Naive B cell (primary cell): ENCODE measurements at regions not wholly inside any gene's neighbourhood (a gene's known extent, or its start where the extent isn't known, plus 50 kb on each side); places are given as distances from the start of the nearest gene placed in this dataset.
A peak's percentile ranks its signal among the peaks of the same experiment; 100 is the strongest.

ENCODE experiments used
- ATAC-seq, 2 donors: fragments of 150-1000 bp; cut with Tn5 transposase; 2 replicates each; pipeline ENCODE4 v1.10.0; 2021; ENCODE audit warnings: low read depth in 2 of 2, mild to moderate bottlenecking in 2 of 2, moderate library complexity in 2 of 2
- DNase-seq: peaks from one replicate; pipeline ENCODE4 v3.0.0; 2022
- H3K27ac Mint-ChIP-seq, 6 donors: one replicate each; pipeline ENCODE4 v1.8.0; 2020 to 2022; ENCODE audit warnings: mild to moderate bottlenecking in 6 of 6, mixed read lengths in 6 of 6, moderate library complexity in 5 of 6, inconsistent platforms in 2 of 6
- H3K27me3 Mint-ChIP-seq, 3 donors: one replicate each; pipeline ENCODE4 v1.8.0; 2021 to 2022; ENCODE audit warnings: mixed read lengths in 3 of 3, mild to moderate bottlenecking in 1 of 3
- H3K36me3 Mint-ChIP-seq, 2 donors: one replicate each; pipeline ENCODE4 v1.8.0; 2020 to 2022; ENCODE audit warnings: mixed read lengths in 2 of 2, inconsistent platforms in 1 of 2, mild to moderate bottlenecking in 1 of 2
- H3K4me1 Mint-ChIP-seq, 3 donors: one replicate each; pipeline ENCODE4 v1.8.0; 2020 to 2022; ENCODE audit warnings: mixed read lengths in 3 of 3, inconsistent platforms in 1 of 3, mild to moderate bottlenecking in 1 of 3, moderate library complexity in 1 of 3
- H3K4me3 Mint-ChIP-seq, 8 donors: one replicate each; pipeline ENCODE4 v1.8.0; 2020 to 2022; ENCODE audit warnings: mild to moderate bottlenecking in 8 of 8, mixed read lengths in 8 of 8, moderate library complexity in 8 of 8, inconsistent platforms in 2 of 8
- H3K9me3 Mint-ChIP-seq, 7 donors: one replicate each; pipeline ENCODE4 v1.8.0; 2020 to 2022; ENCODE audit warnings: mixed read lengths in 7 of 7, mild to moderate bottlenecking in 5 of 7, inconsistent platforms in 2 of 7, moderate library complexity in 1 of 7

- Mint-ChIP-seq H3K4me1 (no peaks in the 10 kb centered on the region), H3K4me3 (no peak overlapping the region), H3K27ac (no peak overlapping the region), H3K27me3 (peaks cover 0 to 18% (median 0%) of the 10 kb centered on the region in 3 donors), H3K9me3 (peaks cover 0 to 10% (median 4%) of the 10 kb centered on the region in 7 donors), H3K36me3 (no peaks in the 10 kb centered on the region)
- no peak for DNase-seq
- ATAC-seq: no peak
Measured at GRCh38 chr9:16247188-16247875, 623.1 kb downstream of the BNC2 start.

- no peak overlapping the region for H3K27ac Mint-ChIP-seq
- no peak overlapping the region for H3K4me3 Mint-ChIP-seq
- ATAC-seq (no peak), DNase-seq (no peak)
- H3K4me1 Mint-ChIP-seq: no peaks in the 10 kb centered on the region
- H3K27me3 Mint-ChIP-seq: peaks cover 0 to 16% (median 0%) of the 10 kb centered on the region in 3 donors
- no peaks in the 10 kb centered on the region for H3K36me3 Mint-ChIP-seq
- H3K9me3 Mint-ChIP-seq: peaks cover 0 to 10% (median 4%) of the 10 kb centered on the region in 7 donors
Measured at GRCh38 chr9:16248822-16249221, 621.6 kb downstream of the BNC2 start.

- peak overlapping the region in 1 of 6 donors; percentile 15 for H3K27ac Mint-ChIP-seq
- H3K4me1 Mint-ChIP-seq: peaks cover 0 to 2% (median 0%) of the 10 kb centered on the region in 3 donors
- H3K27me3 Mint-ChIP-seq: peaks cover 0 to 15% (median 0%) of the 10 kb centered on the region in 3 donors
- peaks cover 0 to 10% (median 4%) of the 10 kb centered on the region in 7 donors for H3K9me3 Mint-ChIP-seq
- ATAC-seq: no peak
- H3K36me3 Mint-ChIP-seq: no peaks in the 10 kb centered on the region
- H3K4me3 Mint-ChIP-seq: no peak overlapping the region
- no peak for DNase-seq
Measured at GRCh38 chr9:16252616-16253015, 617.9 kb downstream of the BNC2 start.

GRCh38 chr9:16254674-16255073, 615.8 kb downstream of the BNC2 start:
- Mint-ChIP-seq H3K9me3 (peaks cover 0 to 15% (median 6%) of the 10 kb centered on the region in 7 donors), H3K27me3 (peaks cover 0 to 10% (median 4%) of the 10 kb centered on the region in 3 donors), H3K27ac (no peak overlapping the region), H3K4me1 (peaks cover 0 to 2% (median 0%) of the 10 kb centered on the region in 3 donors), H3K4me3 (no peak overlapping the region), H3K36me3 (no peaks in the 10 kb centered on the region)
- DNase-seq: no peak
- no peak for ATAC-seq

- ATAC-seq (no peak), DNase-seq (no peak)
- Mint-ChIP-seq H3K27ac (no peak overlapping the region), H3K36me3 (no peaks in the 10 kb centered on the region), H3K27me3 (peaks cover 0 to 10% (median 4%) of the 10 kb centered on the region in 3 donors), H3K9me3 (peaks cover 0 to 13% (median 6%) of the 10 kb centered on the region in 7 donors), H3K4me1 (peaks cover 0 to 2% (median 0%) of the 10 kb centered on the region in 3 donors), H3K4me3 (no peak overlapping the region)
Measured at GRCh38 chr9:16255217-16255616, 615.3 kb downstream of the BNC2 start.

- Mint-ChIP-seq H3K36me3 (no peaks in the 10 kb centered on the region), H3K4me3 (no peak overlapping the region), H3K27ac (no peak overlapping the region), H3K4me1 (peaks cover 0 to 2% (median 0%) of the 10 kb centered on the region in 3 donors), H3K27me3 (peaks cover 0 to 15% (median 13%) of the 10 kb centered on the region in 3 donors), H3K9me3 (peaks cover 0 to 7% (median 3%) of the 10 kb centered on the region in 7 donors)
- ATAC-seq (no peak), DNase-seq (no peak)
Measured at GRCh38 chr9:16257604-16258003, 612.9 kb downstream of the BNC2 start.

- Mint-ChIP-seq H3K4me3 (no peak overlapping the region), H3K36me3 (no peaks in the 10 kb centered on the region), H3K9me3 (peaks cover 0 to 7% (median 3%) of the 10 kb centered on the region in 7 donors), H3K27me3 (peaks cover 0 to 21% (median 13%) of the 10 kb centered on the region in 3 donors), H3K27ac (no peak overlapping the region), H3K4me1 (peaks cover 0 to 2% (median 0%) of the 10 kb centered on the region in 3 donors)
- no peak for ATAC-seq
- no peak for DNase-seq
Measured at GRCh38 chr9:16258191-16258590, 612.3 kb downstream of the BNC2 start.

GRCh38 chr9:16258708-16259107, 611.8 kb downstream of the BNC2 start:
- Mint-ChIP-seq H3K27me3 (peaks cover 0 to 25% (median 13%) of the 10 kb centered on the region in 3 donors), H3K27ac (no peak overlapping the region), H3K4me3 (no peak overlapping the region), H3K9me3 (peaks cover 0 to 7% (median 3%) of the 10 kb centered on the region in 7 donors), H3K36me3 (no peaks in the 10 kb centered on the region), H3K4me1 (peaks cover 0 to 2% (median 0%) of the 10 kb centered on the region in 3 donors)
- no peak for ATAC-seq
- no peak for DNase-seq

GRCh38 chr9:16262477-16263261, 607.8 kb downstream of the BNC2 start:
- Mint-ChIP-seq H3K4me1 (no peaks in the 10 kb centered on the region), H3K27ac (no peak overlapping the region), H3K36me3 (no peaks in the 10 kb centered on the region), H3K9me3 (peaks cover 0 to 11% (median 3%) of the 10 kb centered on the region in 7 donors), H3K4me3 (no peak overlapping the region), H3K27me3 (peaks cover 0 to 25% (median 20%) of the 10 kb centered on the region in 3 donors)
- ATAC-seq (no peak), DNase-seq (no peak)

- peak overlapping the region in 2 of 6 donors; percentile 36 to 87 for H3K27ac Mint-ChIP-seq
- H3K36me3 Mint-ChIP-seq: no peaks in the 10 kb centered on the region
- no peak overlapping the region for H3K4me3 Mint-ChIP-seq
- H3K4me1 Mint-ChIP-seq: no peaks in the 10 kb centered on the region
- ATAC-seq (no peak), DNase-seq (no peak)
- peaks cover 0 to 25% (median 16%) of the 10 kb centered on the region in 3 donors for H3K27me3 Mint-ChIP-seq
- H3K9me3 Mint-ChIP-seq: peaks cover 0 to 5% (median 0%) of the 10 kb centered on the region in 7 donors
Measured at GRCh38 chr9:16265688-16266087, 604.8 kb downstream of the BNC2 start.

GRCh38 chr9:16266648-16267276, 603.7 kb downstream of the BNC2 start:
- H3K4me1 Mint-ChIP-seq: no peaks in the 10 kb centered on the region
- no peak overlapping the region for H3K4me3 Mint-ChIP-seq

GRCh38 chr9:16267281-16268066, 603.0 kb downstream of the BNC2 start:
- H3K4me3 Mint-ChIP-seq: no peak overlapping the region
- no peak for DNase-seq
- no peak overlapping the region for H3K27ac Mint-ChIP-seq
- ATAC-seq: no peak
- peaks cover 0 to 5% (median 0%) of the 10 kb centered on the region in 7 donors for H3K9me3 Mint-ChIP-seq
- H3K36me3 Mint-ChIP-seq: no peaks in the 10 kb centered on the region
- no peaks in the 10 kb centered on the region for H3K4me1 Mint-ChIP-seq
- peaks cover 0 to 17% (median 8%) of the 10 kb centered on the region in 3 donors for H3K27me3 Mint-ChIP-seq

More at GRCh38 chr9:16266648-16267276, 603.7 kb downstream of the BNC2 start:
- Mint-ChIP-seq H3K9me3 (peaks cover 0 to 5% (median 0%) of the 10 kb centered on the region in 7 donors), H3K27me3 (peaks cover 0 to 24% (median 12%) of the 10 kb centered on the region in 3 donors), H3K27ac (no peak overlapping the region), H3K36me3 (no peaks in the 10 kb centered on the region)
- ATAC-seq (no peak), DNase-seq (no peak)
